Brain microvascular endothelial cell (primary cell): ENCODE measurements at regions not wholly inside any gene's neighbourhood (a gene's known extent, or its start where the extent isn't known, plus 50 kb on each side); places are given as distances from the start of the nearest gene placed in this dataset.

ENCODE experiments used
- DNase-seq: peaks from one replicate; pipeline ENCODE4 v3.0.0-alpha.2; 2020
- H3K27ac ChIP-seq: fragments of 250-450 bp; sonication (Bioruptor Pico); 2 replicates; pipeline ENCODE4 v1.5.1; 2020; ENCODE audit warnings: mild to moderate bottlenecking, moderate library complexity
- H3K27me3 ChIP-seq: fragments of 250-450 bp; sonication (Bioruptor Pico); replicated peaks from 2 replicates; pipeline ENCODE4 v1.5.1; 2020; ENCODE audit warnings: mild to moderate bottlenecking
- H3K36me3 ChIP-seq: fragments of 250-450 bp; sonication (Bioruptor Pico); replicated peaks from 2 replicates; pipeline ENCODE4 v1.5.1; 2020; ENCODE audit warnings: mild to moderate bottlenecking
- H3K4me3 ChIP-seq: 2 replicates; pipeline ENCODE4 v1.5.1; 2011; ENCODE audit warnings: low read depth, mild to moderate bottlenecking, control low read depth, low read length, moderate library complexity
- CTCF ChIP-seq: IDR thresholded peaks from 2 replicates; pipeline ENCODE4 v1.5.1; 2011; ENCODE audit warnings: low read depth, mild to moderate bottlenecking, moderate library complexity, low read length, control low read depth, inconsistent platforms; ENCODE audit errors: missing control alignments
- in situ Hi-C: cut with HindIII; loops from 2 replicates; pipeline ENCODE4 v1.10.0; 2017; ENCODE audit warnings: low sequenced_read_pairs, low pct_ligation_motif_present

- DNase-seq, result no peak
- Histone ChIP-seq H3K27me3 (no peaks in the 10 kb centered on the region), H3K27ac (no peak overlapping the region), H3K4me3 (no peak overlapping the region), H3K36me3 (no peaks in the 10 kb centered on the region)
- in situ Hi-C loops, result no loop called here
- TF ChIP-seq CTCF, result no peak
Measured at GRCh38 chr12:114206525-114206924, 199.4 kb downstream of the TBX5 start.

DNA sequence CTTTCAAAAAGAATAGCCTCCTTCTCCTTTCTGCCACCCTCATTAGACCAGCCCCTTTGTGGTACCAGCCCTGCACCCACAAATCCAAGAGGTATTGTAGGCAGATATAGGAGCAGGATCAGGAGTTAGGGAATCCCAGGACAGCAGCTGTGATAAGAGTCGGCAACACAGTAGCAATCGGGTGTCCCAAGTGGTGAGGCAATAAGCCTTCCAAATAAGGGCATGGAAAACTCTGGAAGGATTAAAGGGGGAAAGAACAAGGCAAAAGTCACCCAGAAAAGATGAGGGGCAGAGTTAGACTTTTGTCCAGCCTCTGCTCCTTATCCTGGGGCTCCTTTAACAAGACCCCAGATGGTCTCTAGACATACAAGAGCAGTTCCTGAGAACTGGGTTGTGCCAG is 204.2 kb downstream of the TBX5 start:
- Histone ChIP-seq H3K4me3 (no peak overlapping the region), H3K27ac (no peak overlapping the region), H3K27me3 (no peaks in the 10 kb centered on the region), H3K36me3 (no peaks in the 10 kb centered on the region)
- TF ChIP-seq CTCF, result no peak
- in situ Hi-C loops, result no loop called here
- DNase-seq, result no peak

DNA sequence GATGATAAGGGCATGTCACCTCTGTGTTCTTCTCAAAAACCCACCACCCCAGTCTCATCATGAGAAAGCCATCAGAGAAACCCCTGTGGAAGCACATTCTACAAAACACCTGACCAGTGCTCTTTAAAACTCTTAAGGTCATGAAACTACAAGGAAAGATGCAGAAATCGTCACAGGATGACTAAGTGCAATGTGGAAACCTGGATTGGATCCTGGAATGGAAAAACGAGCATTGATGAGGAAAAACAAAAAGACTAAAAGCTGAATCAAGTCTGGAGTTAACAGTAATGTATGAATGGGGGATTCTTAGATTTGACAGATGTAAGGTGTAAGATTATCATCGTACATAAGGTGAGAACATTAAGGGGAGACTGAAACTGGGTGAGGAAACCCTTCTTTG is 211.0 kb downstream of the TBX5 start:
- H3K4me3 ChIP-seq, result no peak overlapping the region
- in situ Hi-C loops, result no loop called here
- no peak for TF ChIP-seq CTCF
- no peaks in the 10 kb centered on the region for H3K36me3 ChIP-seq
- DNase-seq, result no peak
- no peaks in the 10 kb centered on the region for H3K27me3 ChIP-seq
- H3K27ac ChIP-seq, result no peak overlapping the region

- no peak overlapping the region for H3K27ac ChIP-seq
- TF ChIP-seq CTCF, result no peak
- no peaks in the 10 kb centered on the region for H3K27me3 ChIP-seq
- H3K4me3 ChIP-seq, result no peak overlapping the region
- H3K36me3 ChIP-seq, result no peaks in the 10 kb centered on the region
- in situ Hi-C loops, result no loop called here
- no peak for DNase-seq
Measured at GRCh38 chr12:114194066-114194465, 211.9 kb downstream of the TBX5 start.

DNA sequence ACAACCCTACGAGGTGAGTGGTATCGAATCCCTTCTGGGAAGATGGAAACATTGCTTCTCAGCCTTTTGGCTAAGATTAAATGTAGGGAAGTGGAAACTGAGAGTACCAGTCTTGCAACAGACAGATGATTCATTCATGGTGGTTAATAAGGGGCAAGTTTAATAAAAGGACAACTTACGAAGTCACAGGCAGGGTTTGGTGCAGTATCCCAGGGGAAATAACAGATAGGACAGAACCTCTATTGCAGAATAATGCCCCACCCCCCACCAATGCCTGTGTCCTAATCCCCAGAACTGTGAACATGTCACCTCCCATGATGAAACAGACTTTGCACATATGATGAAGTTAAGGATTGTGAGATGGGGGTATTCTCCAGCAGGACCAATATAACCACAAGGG is 212.5 kb downstream of the TBX5 start:
- in situ Hi-C loops, result no loop called here
- DNase-seq, result no peak
- Histone ChIP-seq H3K27me3 (no peaks in the 10 kb centered on the region), H3K27ac (no peak overlapping the region), H3K36me3 (no peaks in the 10 kb centered on the region), H3K4me3 (no peak overlapping the region)
- TF ChIP-seq CTCF, result no peak

- Histone ChIP-seq H3K27ac (no peak overlapping the region), H3K4me3 (no peak overlapping the region), H3K36me3 (no peaks in the 10 kb centered on the region), H3K27me3 (no peaks in the 10 kb centered on the region)
- DNase-seq, result no peak
- no peak for TF ChIP-seq CTCF
- in situ Hi-C loops, result no loop called here
Measured at GRCh38 chr12:114192549-114192948, 213.4 kb downstream of the TBX5 start.
